ENCODE measurements at regions not wholly inside any gene's neighbourhood (a gene's known extent, or its start where the extent isn't known, plus 50 kb on each side); places are given as distances from the start of the nearest gene placed in this dataset.
A peak's percentile ranks its signal among the peaks of the same experiment; 100 is the strongest.
"Not testable (repeated sequence)": the region's sequence is repeated elsewhere in the genome, so short reads cannot be mapped to it uniquely, and the experiment has no call there.

GRCh38 chr2:186992597-186992996 lies 143.6 kb upstream of the ZSWIM2 start:
- Histone ChIP-seq H3K27me3 (no peaks in the 10 kb centered on the region), H3K36me3 (no peaks in the 10 kb centered on the region), H3K9me3 (replicated peaks) (peaks cover 8% of the 10 kb centered on the region), H3K27ac (no peak overlapping the region), H3K4me3 (no peak overlapping the region), H3K4me1 (no peaks in the 10 kb centered on the region)
- DNase-seq: no peak

GRCh38 chr2:186991766-186992417 lies 142.9 kb upstream of the ZSWIM2 start:
- no peaks in the 10 kb centered on the region for H3K4me1 ChIP-seq
- H3K27ac ChIP-seq: no peak overlapping the region
- peaks cover 8% of the 10 kb centered on the region for H3K9me3 ChIP-seq (replicated peaks)
- no peaks in the 10 kb centered on the region for H3K36me3 ChIP-seq
- H3K4me3 ChIP-seq: no peak overlapping the region
- no peaks in the 10 kb centered on the region for H3K27me3 ChIP-seq
- peak in 1 of 2 experiments; percentile 48 for DNase-seq

- Histone ChIP-seq H3K4me3 (no peak overlapping the region), H3K9me3 (replicated peaks) (peaks cover 8% of the 10 kb centered on the region), H3K36me3 (no peaks in the 10 kb centered on the region), H3K27ac (no peak overlapping the region), H3K4me1 (no peaks in the 10 kb centered on the region), H3K27me3 (no peaks in the 10 kb centered on the region)
- no peak for DNase-seq
Observed at GRCh38 chr2:186984966-186985365, 136.0 kb upstream of the ZSWIM2 start.

GRCh38 chr2:186984481-186984880 lies 135.5 kb upstream of the ZSWIM2 start:
- no peaks in the 10 kb centered on the region for H3K27me3 ChIP-seq
- H3K4me3 ChIP-seq: no peak overlapping the region
- no peak for DNase-seq

GRCh38 chr2:186980787-186981550 lies 132.0 kb upstream of the ZSWIM2 start:
- Histone ChIP-seq H3K4me1 (peaks cover 5% of the 10 kb centered on the region; the same call in 1 of the 2 replicates), H3K27ac (no peak overlapping the region), H3K4me3 (no peak overlapping the region), H3K27me3 (no peaks in the 10 kb centered on the region), H3K36me3 (no peaks in the 10 kb centered on the region), H3K9me3 (replicated peaks) (no peaks in the 10 kb centered on the region)
- DNase-seq: no peak

More at GRCh38 chr2:186984481-186984880, 135.5 kb upstream of the ZSWIM2 start:
- H3K27ac ChIP-seq: no peak overlapping the region
- no peaks in the 10 kb centered on the region for H3K36me3 ChIP-seq
- no peaks in the 10 kb centered on the region for H3K4me1 ChIP-seq
- H3K9me3 ChIP-seq (replicated peaks): peaks cover 3% of the 10 kb centered on the region

- no peaks in the 10 kb centered on the region for H3K9me3 ChIP-seq (replicated peaks)
- no peak overlapping the region for H3K4me3 ChIP-seq
- DNase-seq: no peak
- H3K36me3 ChIP-seq: no peaks in the 10 kb centered on the region
- no peaks in the 10 kb centered on the region for H3K27me3 ChIP-seq
- H3K4me1 ChIP-seq: peaks cover 5% of the 10 kb centered on the region; the same call in 1 of the 2 replicates
- H3K27ac ChIP-seq: no peak overlapping the region
Observed at GRCh38 chr2:186980117-186980442, 131.1 kb upstream of the ZSWIM2 start.

GRCh38 chr2:186979439-186980116 lies 130.6 kb upstream of the ZSWIM2 start:
- Histone ChIP-seq H3K4me1 (peaks cover 5% of the 10 kb centered on the region; the same call in 1 of the 2 replicates), H3K36me3 (no peaks in the 10 kb centered on the region), H3K27me3 (no peaks in the 10 kb centered on the region), H3K27ac (no peak overlapping the region), H3K4me3 (no peak overlapping the region), H3K9me3 (replicated peaks) (no peaks in the 10 kb centered on the region)
- no peak for DNase-seq

GRCh38 chr2:186977433-186978045 lies 128.6 kb upstream of the ZSWIM2 start:
- Histone ChIP-seq H3K4me1 (peaks cover 5% of the 10 kb centered on the region; the same call in 1 of the 2 replicates), H3K9me3 (replicated peaks) (no peaks in the 10 kb centered on the region), H3K27ac (no peak overlapping the region), H3K36me3 (no peaks in the 10 kb centered on the region), H3K4me3 (no peak overlapping the region), H3K27me3 (no peaks in the 10 kb centered on the region)
- DNase-seq: peak; percentile 83 to 91

GRCh38 chr2:186976329-186976728 lies 127.4 kb upstream of the ZSWIM2 start:
- H3K4me1 ChIP-seq: peaks cover 5% of the 10 kb centered on the region; the same call in 1 of the 2 replicates
- no peak overlapping the region for H3K4me3 ChIP-seq
- DNase-seq: no peak
- no peaks in the 10 kb centered on the region for H3K27me3 ChIP-seq
- H3K36me3 ChIP-seq: no peaks in the 10 kb centered on the region
- H3K27ac ChIP-seq: no peak overlapping the region
- H3K9me3 ChIP-seq (replicated peaks): no peaks in the 10 kb centered on the region

- Histone ChIP-seq H3K9me3 (replicated peaks) (no peaks in the 10 kb centered on the region), H3K27ac (no peak overlapping the region), H3K4me3 (no peak overlapping the region), H3K36me3 (no peaks in the 10 kb centered on the region), H3K27me3 (no peaks in the 10 kb centered on the region), H3K4me1 (peaks cover 11% of the 10 kb centered on the region)
- no peak for DNase-seq
Observed at GRCh38 chr2:186972281-186972970, 123.5 kb upstream of the ZSWIM2 start.

GRCh38 chr2:186968277-186968676 lies 119.3 kb upstream of the ZSWIM2 start:
- no peak overlapping the region for H3K4me3 ChIP-seq

GRCh38 chr2:186966015-186966414 lies 117.0 kb upstream of the ZSWIM2 start:
- Histone ChIP-seq H3K27ac (no peak overlapping the region), H3K36me3 (no peaks in the 10 kb centered on the region), H3K9me3 (replicated peaks) (0 out of 2 replicates have a peak, but pooled peaks cover 3% of the 10 kb centered on the region), H3K4me3 (no peak overlapping the region), H3K27me3 (no peaks in the 10 kb centered on the region), H3K4me1 (peaks cover 9% of the 10 kb centered on the region)
- DNase-seq: no peak

More at GRCh38 chr2:186968277-186968676, 119.3 kb upstream of the ZSWIM2 start:
- Histone ChIP-seq H3K4me1 (peaks cover 9% of the 10 kb centered on the region), H3K27me3 (no peaks in the 10 kb centered on the region), H3K36me3 (no peaks in the 10 kb centered on the region), H3K9me3 (replicated peaks) (no peaks in the 10 kb centered on the region), H3K27ac (no peak overlapping the region)
- no peak for DNase-seq

GRCh38 chr2:186962085-186962747 lies 113.2 kb upstream of the ZSWIM2 start:
- Histone ChIP-seq H3K9me3 (replicated peaks) (0 out of 2 replicates have a peak, but pooled peaks cover 3% of the 10 kb centered on the region), H3K27me3 (no peaks in the 10 kb centered on the region), H3K4me1 (no peaks in the 10 kb centered on the region; the same call in 1 of the 2 replicates), H3K4me3 (no peak overlapping the region), H3K36me3 (no peaks in the 10 kb centered on the region), H3K27ac (no peak overlapping the region)
- DNase-seq: no peak

- not testable (repeated sequence) for H3K36me3 ChIP-seq; H3K9me3 ChIP-seq (replicated peaks); H3K27me3 ChIP-seq; H3K4me3 ChIP-seq; H3K4me1 ChIP-seq; H3K27ac ChIP-seq
- DNase-seq: peak in 1 of 2 experiments; percentile 1
Observed at GRCh38 chr2:186960241-186960640, 111.3 kb upstream of the ZSWIM2 start.
